OCI-LY3 (cell line): ENCODE measurements at regions not wholly inside any gene's neighbourhood (a gene's known extent, or its start where the extent isn't known, plus 50 kb on each side); places are given as distances from the start of the nearest gene placed in this dataset.

Source experiments
- EZH2phosphoT487 ChIP-seq: fragments of 200-600 bp; shearing (Covaris generic); IDR thresholded peaks from 2 replicates; pipeline ENCODE4 v1.6.1; 2018; ENCODE audit warnings: antibody characterized with exemption, mixed run types, low read depth
- TF ChIP-seq, protein P1 (sequence below): fragments of 200-600, 300-600 bp; sonication (generic); IDR thresholded peaks from 2 replicates; pipeline ENCODE4 v1.5.1; 2014; ENCODE audit warnings: antibody characterized with exemption, low read length, low read depth

DNA sequence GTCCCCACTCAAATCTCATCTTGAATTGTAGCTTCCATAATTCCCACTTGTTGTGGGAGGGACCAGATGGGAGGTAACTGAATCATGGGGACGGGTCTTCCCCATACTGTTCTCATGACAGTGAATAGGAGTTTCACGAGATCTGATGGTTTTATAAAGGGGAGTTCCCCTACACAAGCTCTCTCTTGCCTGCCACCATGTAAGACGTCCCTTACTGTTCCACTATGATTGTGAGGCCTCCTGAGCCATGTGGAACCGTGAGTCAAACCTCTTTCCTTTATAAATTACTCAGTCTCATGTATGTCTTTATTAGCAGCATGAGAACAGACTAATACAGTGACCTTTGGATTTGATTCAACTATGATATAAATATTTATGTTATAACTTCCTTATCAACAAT, 78.0 kb downstream of the CYRIA start:
- TF ChIP-seq, protein P1, sequence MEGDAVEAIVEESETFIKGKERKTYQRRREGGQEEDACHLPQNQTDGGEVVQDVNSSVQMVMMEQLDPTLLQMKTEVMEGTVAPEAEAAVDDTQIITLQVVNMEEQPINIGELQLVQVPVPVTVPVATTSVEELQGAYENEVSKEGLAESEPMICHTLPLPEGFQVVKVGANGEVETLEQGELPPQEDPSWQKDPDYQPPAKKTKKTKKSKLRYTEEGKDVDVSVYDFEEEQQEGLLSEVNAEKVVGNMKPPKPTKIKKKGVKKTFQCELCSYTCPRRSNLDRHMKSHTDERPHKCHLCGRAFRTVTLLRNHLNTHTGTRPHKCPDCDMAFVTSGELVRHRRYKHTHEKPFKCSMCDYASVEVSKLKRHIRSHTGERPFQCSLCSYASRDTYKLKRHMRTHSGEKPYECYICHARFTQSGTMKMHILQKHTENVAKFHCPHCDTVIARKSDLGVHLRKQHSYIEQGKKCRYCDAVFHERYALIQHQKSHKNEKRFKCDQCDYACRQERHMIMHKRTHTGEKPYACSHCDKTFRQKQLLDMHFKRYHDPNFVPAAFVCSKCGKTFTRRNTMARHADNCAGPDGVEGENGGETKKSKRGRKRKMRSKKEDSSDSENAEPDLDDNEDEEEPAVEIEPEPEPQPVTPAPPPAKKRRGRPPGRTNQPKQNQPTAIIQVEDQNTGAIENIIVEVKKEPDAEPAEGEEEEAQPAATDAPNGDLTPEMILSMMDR = no peak
- TF ChIP-seq EZH2phosphoT487 = no peak
